Hematopoietic multipotent progenitor cell treated with erythropoietin and hydrocortisone succinate and interleukin-3 and kit ligand, for 15 days (in vitro differentiated cells): ENCODE measurements at regions not wholly inside any gene's neighbourhood (a gene's known extent, or its start where the extent isn't known, plus 50 kb on each side); places are given as distances from the start of the nearest gene placed in this dataset.

ENCODE experiments used
- DNase-seq: peaks from one replicate; pipeline ENCODE4 v3.0.0-alpha.2; 2015; ENCODE audit warnings: low spot score

DNA sequence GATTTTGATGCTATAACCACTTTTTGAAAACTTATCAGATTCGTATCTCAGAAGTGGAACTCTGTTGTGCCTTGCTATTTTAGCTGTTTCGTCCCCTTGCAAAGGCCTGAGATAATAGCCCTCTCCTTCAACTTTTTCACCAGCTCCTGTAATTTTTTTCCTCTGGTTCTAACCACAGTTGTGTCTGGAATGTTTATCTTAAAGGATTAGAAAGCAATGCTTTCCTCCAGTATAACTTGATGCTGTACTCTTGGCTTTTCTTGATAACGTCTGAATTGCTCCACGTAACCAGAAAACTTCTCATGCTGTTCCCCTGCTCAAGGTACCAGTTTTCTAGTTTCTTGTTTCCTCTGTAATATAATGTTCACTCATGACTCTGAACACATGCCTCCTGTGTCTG lies 209.4 kb downstream of the DTWD2 start:
- DNase-seq: no peak

DNA sequence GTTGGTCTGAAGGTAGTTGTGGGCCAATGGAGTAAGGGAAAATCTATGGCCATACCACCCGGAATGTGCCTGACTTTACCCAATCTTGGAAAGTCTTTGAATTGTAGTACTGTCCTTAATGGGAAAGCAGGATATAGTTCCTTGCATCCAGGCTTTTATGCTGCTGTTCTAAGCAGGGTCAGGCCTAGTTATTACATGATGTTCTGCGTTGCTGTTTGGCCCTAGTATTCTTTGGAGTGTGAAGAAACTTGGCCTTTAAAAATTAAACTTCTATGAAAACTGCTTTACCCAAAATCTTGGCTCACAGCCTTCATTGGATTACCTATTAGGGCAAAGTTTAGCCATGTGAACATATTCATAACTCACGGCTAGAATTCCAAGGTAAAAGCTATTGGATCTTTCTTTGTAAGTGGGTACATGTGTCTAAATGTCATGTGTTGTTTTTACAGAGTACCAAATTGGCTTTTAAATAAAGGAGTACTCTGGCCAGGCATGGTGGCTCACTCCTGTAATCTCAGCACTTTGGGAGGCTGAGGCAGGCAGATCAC lies 211.1 kb downstream of the DTWD2 start:
- DNase-seq: no peak

DNA sequence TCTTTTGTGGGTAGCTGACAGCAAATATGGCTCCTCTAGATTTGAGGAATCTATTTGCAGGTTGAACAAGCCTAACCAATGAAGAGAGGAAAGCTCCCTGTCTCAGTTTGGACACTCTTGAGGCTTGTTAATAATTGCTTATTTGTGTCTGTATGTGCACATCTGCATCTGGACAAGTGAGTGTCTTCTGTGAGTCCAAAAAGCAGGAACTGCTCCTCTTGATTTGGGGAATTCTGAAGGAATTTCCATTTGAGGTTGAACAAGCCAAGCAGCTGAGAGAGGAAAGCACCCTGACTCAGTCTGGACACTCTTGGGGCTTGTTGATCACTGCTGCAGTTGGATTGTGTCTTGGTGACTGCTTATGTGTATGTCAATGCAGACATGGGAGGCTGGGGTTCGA lies 211.6 kb downstream of the DTWD2 start:
- DNase-seq: no peak

DNA sequence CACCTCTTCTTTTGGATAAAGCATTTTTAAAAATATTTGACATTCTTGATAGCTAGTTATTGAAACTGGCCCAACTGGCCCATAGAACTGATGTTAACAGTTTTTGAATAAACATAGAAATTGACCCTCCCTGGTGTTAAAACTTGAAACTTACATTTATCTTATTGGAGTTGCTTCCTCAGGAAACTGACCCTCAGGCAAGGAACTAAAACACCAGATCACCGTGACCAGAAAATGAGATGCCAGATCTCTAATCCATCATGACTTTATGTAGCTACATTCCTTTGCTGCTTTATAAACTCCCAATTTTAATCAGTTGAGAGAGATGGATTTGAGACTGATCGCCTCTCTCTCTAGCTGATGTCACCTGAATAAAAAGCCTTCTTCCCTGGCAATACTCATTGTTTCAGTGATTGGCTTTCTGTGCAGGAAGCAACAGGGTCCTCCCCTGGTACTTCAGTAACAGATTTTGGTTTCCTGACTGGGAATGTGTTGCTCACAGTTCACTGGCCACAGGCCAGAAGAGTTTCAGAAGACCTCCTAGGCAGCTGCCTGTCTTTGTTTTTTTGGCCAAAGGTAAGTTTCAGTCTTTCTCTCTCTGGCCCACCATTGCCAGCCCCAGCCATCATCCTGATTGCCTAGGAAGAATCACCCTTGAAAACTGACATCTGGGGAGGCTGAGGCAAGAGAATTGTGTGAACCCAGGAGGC lies 212.4 kb downstream of the DTWD2 start:
- DNase-seq: no peak

DNA sequence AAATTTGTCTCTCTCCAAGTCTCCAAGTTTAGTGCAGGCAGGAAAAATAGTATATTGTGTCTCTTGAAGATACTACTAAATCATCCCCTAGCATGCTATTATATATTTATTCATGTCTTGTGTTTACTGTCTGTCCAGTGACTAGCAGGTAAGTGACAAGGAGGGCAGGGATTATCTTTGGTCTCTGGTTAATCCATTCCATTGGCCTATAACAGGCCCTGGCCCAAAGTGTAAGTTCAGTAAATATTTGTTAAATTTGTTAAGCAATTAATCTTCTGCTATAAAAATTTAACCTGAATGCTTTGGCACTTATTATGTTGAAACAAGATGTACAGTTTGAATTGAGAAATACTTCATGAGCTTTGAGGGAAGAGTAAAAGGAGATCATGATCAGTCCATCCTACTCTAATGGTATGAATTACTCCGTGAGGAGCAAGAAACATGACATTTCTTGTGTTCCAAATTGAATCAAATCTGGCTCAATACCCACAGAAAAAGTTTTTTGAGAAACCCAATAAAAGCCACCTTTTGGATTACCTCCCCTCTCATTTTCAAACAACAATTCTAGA lies 219.7 kb downstream of the DTWD2 start:
- no peak for DNase-seq

DNA sequence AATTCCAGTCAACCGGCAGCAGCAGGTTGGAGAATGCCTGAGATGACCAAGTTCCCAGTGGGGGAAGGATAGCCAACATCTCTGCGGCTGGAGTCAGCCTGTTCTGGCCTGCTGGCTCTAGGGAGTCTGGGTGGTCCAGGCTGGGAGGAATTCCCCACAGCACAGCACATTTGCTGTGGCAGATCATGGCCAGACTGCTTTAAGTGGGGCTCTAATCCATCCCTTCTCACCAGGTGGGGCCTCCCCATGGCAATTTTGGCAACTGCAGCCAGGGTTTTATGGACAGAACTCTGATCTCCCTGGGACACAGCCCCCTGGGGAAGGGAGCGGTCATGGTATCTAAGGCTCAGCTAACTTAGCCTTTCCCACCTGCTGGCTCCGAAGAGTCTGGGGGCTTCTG lies 226.1 kb downstream of the DTWD2 start:
- no peak for DNase-seq

DNA sequence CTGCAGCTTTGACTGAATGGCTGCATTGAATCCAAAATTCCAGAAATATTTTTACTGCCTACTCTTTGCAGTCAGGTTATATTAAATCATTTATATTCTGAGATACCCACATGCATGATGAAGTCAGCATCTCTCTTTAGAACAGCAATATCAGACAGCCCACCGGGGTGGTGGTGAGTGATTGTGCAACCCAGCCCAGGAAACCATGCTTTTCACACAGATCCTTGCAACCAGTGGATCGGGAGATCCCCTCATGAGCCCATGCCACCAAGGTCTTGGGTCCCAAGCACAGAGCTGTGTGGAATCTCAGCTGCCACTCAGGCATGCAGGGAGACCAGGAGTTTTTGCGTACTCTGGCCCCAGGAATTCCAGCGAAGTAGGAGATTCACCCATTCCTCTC lies 226.5 kb downstream of the DTWD2 start:
- DNase-seq: no peak

DNA sequence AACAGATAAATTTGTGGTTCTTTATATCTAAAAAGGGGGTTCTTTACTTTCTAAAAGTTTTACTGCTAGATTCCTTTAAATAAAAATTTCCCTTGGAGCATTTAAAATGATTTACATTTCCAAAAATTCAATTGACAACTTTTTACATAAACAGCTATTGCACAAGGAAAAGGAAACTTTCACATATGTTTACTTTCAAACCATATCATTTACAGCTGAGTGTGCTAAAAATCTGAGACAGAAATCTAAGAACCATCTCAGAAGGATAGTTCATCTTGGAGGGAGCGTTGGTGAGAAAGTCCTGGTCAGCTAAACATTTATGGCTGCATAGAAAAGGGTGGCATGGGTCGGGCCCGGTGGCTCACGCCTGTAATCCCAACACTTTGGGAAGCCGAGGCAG lies 235.4 kb downstream of the DTWD2 start:
- DNase-seq: no peak

DNA sequence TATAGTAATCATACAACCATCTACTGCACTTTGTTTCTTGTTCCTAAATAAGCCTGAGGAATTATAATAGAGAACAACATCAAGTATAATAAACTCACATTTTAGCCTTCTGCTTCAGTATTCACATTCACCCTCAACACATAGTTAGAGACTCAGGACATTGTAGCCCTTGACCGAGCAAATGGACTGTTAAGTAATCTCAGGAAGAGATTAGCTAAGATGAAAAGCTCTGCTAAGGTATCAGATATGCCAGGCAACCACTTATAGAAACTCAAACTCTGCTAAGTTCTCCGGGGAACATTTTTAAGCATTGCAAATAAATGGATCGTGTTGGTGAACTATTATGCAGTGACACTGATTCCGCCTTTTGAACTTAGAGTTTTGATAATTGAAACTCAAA lies 252.0 kb downstream of the DTWD2 start:
- DNase-seq: no peak

DNA sequence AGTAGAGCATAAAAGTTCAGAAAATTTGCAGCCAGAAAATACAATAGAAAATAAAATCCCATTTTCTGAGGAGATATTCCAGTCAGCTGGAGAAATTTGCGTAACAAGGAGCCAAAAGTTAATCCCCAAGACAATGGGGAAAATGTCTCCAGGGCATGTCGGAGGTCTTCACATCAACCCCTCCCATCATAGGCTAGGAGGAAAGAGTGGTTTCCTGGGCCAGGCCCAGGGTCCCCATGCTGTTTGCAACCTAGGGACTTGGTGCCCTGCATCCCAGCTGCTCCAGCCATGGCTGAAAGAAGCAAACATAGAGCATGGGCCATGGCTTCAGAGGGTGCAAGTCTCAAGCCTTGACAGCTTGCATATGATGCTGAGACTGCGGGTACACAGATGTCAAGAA lies 255.0 kb downstream of the DTWD2 start:
- DNase-seq: no peak

DNA sequence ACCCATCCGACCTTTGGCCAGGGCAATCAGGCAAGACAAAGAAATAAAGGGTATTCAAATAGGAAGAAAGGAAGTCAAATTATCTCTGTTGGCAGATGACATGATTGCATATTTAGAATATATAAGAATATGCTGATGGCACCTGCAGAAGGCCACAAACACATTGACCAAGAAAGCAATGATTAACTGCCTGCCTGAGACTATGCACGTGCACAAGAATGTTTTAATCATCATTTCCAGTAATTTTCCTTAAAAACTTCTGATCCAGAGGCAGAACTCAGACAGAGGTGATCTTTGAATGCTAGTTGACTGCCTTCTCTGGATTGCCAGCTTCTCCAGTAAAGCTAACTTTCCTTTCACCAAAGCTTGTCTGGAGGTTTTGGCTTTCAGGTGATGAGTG lies 260.2 kb downstream of the DTWD2 start:
- DNase-seq: no peak

DNA sequence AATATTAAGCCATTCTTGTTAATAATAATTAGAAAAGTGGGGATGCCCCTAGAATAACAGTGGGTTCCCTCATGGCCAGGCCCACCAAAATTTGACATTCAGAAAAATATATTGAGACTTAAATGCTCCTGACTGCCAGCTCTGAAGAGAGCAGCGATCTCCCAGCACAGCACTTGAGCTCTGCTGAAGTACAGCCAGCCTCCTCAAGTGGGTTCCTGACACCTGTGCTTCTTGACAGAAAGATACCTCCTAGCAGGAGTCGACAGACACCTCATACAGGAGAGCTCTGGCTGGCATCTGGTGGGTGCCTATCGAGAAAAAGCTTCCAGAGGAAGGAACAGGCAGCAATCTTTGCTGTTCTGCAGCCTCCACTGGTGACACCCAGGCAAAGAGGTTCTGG lies 261.5 kb downstream of the DTWD2 start:
- no peak for DNase-seq

DNA sequence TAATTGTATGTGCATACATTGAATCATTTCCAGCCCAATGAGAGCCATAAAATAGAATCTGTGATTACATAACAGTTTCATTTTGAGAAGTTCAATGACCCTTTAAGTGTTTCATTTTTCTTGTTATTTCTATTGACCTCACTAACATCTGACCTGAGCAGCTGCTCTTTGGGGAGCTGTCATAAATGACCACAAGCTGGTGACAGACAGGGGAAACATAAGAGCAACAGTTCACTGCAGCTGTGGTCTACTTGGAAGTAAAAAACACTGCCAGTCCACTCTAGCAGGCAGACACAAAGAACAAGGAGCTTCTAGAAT lies 265.4 kb downstream of the DTWD2 start:
- no peak for DNase-seq

DNA sequence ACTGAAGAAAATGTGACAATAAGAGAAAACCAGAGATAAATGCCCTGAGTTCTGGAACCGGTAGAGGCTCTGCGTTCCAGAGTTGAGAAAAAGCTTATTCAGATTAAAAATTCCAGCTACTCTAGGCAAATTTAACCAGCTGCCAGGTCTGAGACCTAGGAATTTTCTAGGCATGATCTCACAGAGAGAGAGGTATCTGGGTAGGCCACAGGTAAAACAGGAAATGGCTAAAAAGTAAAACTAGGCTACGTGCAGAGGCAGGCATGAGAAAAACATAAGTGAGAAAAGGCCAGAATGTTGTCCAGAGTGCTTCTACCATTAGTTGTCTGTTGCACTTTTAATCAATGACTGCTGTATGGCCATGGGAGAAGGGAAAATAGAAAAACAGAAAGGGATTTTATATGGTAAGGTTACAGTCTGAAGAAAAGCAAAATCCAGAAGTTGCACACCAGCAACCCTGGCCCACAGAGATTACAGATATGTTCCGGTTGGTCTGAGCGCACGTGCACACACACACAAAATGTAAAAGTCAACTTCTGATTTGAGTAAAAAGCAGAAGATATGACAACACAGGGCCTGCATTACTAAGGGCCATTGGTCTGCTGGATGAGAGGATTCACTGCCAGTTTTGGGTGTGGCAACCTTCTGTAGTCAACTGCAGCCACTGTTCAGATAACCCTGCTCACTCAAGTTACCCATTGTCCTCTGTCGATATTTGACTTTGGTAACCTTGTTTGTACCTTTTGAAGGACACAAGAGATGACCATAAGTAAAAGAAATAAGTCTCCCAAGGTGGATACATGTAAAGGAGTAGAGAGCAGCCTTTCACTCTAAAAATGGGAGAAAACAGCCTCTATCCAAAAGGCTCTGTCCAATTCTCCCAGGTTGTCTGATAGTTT lies 266.0 kb downstream of the DTWD2 start:
- no peak for DNase-seq

DNA sequence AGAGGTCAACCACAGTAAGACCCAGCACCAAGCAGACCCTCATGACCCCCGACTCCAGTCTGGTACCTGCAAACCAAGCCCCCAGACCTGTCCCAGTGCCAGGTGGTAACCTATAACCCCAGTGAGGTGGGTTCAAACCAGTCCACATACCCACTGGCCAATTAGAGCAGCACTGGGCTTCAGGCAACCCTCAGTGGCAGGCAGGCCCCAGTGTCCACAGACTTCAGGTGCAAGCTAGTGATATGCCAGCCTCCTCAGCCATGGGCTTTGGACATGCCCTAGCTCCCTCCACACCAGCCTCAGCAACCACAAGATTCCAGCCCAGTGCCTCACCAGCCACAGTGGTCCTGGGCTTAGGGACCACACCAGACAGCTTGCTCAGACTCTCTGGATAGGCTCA lies 276.6 kb downstream of the DTWD2 start:
- DNase-seq: no peak

DNA sequence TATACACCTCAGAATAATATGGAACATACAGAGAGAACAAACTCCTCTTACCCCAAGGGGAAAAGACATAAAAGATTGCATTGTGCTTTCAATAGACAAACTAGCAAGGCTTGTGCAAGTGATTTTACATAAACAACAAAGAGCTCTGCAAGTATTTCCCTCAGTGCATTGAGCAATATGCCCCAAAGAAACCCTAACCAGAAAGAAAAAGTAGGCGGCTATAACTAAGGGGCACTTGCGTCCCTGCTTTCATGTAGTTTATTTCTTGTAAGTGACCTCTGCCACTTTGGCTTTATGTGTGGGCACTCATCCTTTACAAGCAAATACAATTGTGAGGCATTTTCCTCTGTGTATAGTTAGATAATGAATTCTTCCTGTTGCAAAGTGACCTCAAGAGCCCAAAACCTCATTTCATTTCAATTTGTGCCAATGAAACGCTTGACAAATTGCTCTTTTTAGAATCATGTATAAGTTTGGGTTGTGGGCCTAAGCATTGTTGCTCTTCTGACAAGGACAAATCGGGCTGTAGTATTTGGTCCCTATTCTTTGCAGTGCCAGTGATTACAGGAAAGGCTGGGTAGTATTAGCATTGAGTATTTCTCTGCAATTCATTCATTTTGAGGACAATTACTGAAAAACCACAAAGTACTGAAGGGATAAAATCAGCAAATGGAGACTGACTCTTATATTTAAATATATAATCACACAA lies 282.2 kb downstream of the DTWD2 start:
- DNase-seq: no peak

DNA sequence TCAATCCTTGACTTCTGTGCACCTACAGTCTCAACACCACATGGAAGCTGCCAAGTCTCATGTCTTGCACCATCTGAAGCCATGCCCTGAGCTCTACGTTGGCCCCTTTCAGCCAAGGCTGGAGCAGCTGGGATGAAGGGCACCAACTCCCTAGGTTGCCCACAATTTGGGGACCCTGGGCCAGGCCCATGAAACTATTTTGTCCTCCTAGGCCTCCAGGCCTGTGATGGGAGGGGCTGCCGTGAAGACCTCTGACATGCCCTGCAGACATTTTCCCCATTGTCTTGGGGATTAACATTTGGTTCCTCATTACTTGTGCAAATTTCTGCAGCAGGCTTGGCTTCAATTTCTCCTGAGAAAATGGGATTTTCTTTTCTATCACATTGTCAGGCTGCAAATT lies 285.1 kb downstream of the DTWD2 start:
- no peak for DNase-seq

DNA sequence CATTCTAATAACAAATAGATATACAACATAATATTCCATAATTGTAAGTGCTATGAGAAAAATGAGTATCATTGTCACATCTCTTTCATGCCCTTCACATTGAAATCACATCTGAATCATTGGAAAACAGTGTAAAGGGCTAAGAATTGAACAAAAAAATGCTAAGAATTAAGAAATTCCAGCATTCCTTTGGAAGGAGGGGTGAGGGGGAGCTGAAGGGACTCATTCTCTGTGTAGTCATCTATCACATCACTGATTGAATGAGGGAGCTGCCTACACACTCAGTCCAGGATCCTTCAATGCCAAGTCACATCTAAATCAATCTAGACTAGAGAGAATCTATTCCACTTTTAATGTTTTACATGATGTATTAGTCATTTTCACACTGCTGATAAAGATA lies 286.6 kb downstream of the DTWD2 start:
- no peak for DNase-seq

DNA sequence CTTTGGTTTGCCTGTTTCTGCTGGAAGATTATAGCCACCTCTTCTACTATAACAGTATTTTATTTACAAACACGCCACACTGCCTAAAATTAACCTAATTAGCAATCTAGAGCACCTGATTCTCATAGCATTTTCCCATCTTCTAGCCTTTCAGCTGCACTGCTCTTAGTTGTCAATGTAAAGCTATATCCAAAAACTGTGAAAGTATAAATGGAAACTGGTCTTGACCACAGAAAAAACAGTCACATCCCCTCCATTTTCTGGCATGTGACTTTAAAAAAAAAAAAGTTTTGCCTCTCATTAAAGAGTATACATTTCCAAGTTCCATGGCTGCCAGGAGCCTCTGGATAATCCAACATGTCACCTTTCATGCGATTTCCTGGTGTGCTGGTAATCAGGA lies 287.8 kb downstream of the DTWD2 start:
- no peak for DNase-seq

DNA sequence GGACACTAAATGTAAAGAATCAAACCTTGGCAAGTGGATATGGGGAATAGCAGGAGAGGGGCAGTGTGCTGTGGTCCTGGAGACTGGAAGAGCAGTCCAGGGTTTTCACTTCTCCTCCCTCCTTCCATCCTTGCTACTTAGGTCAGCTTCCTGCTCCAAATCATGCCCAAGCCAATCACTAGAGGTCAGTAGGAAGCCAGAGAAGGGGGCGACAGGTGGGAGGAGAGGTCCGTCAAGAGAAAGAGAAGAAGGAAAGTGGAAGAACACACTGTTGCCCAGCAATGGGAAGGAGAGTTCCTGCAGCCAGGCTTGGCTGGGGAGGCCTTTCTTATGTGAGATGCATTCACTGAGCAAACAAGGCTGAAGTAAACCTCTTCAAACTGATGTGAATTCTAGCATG lies 289.6 kb downstream of the DTWD2 start:
- DNase-seq: no peak

DNA sequence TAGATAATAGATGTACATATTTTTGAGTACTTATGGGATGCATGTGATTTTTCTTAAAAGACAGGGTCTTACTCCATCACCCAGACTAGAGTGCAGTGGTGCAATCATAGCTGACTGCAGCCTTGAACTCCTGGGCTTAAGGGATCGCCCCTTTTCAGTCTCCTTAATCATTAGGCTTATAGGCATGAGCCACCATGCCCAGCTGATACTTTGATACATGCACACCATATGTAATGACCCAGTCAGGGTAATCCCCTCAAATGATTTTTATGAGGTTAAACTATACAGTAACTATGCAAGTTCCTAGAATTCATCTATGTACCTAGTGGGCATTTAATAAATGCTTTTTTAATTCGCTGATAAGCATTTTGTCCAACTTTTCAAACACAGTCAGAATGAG lies 292.3 kb downstream of the DTWD2 start:
- DNase-seq: no peak

DNA sequence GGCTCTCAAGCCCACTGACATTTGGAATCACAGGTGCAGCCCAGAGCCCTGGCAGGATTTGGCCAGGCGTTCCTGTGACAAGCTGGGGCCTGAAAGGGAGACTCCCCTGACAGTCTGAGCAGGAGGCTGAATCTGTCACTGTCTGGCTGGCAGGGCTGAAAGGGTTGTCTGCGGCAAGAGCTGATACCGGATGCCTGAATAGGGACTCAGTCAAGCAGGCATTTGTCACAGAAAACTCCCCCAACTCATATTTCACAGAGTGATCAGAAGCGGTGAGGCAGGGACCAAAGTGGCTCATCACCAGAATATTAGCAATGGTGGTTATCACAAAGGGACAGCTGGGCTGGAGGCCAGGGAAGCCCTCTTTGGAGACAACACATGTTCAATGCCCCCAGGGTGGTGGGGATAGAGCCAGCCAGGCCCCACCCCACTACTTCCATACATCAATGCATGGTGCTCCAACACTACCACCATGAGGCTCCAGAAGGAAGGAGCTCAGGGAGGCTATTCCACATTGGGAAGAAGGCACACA lies 295.5 kb downstream of the DTWD2 start:
- no peak for DNase-seq
